Endodermal cell (in vitro differentiated cells): ENCODE measurements at regions not wholly inside any gene's neighbourhood (a gene's known extent, or its start where the extent isn't known, plus 50 kb on each side); places are given as distances from the start of the nearest gene placed in this dataset.

Experiments used
- DNase-seq: peaks from one replicate; pipeline ENCODE4 v3.0.0-alpha.2; 2017
- H3K27ac ChIP-seq: 2 replicates; pipeline ENCODE4 v1.5.1; 2013; ENCODE audit warnings: mild to moderate bottlenecking, low read depth, low read length, moderate library complexity
- H3K27me3 ChIP-seq: 2 replicates; pipeline ENCODE4 v1.6.1; 2013; ENCODE audit warnings: mild to moderate bottlenecking, low read length, moderate library complexity; ENCODE audit not compliant: insufficient read depth, control insufficient read depth, poor library complexity, severe bottlenecking
- H3K36me3 ChIP-seq: 2 replicates; pipeline ENCODE4 v1.7.0; 2013; ENCODE audit warnings: mild to moderate bottlenecking, low read length, moderate library complexity; ENCODE audit not compliant: control insufficient read depth, insufficient read depth
- H3K4me1 ChIP-seq: one replicate; pipeline ENCODE4 v1.7.0; 2013; ENCODE audit warnings: low read length; ENCODE audit not compliant: control insufficient read depth, insufficient read depth
- H3K4me3 ChIP-seq: 2 replicates; pipeline ENCODE4 v1.5.1; 2013; ENCODE audit warnings: mild to moderate bottlenecking, low read length, moderate library complexity
- H3K9ac ChIP-seq: 2 replicates; pipeline ENCODE4 v1.6.1; 2013; ENCODE audit warnings: mild to moderate bottlenecking, low read length, moderate library complexity; ENCODE audit not compliant: poor library complexity, severe bottlenecking; ENCODE audit errors: extremely low read depth
- H3K9me3 ChIP-seq: 2 replicates; pipeline ENCODE4 v1.6.1; 2013; ENCODE audit warnings: mild to moderate bottlenecking, low read length, moderate library complexity; ENCODE audit not compliant: control insufficient read depth
- H3K27ac Mint-ChIP-seq: 2 replicates; pipeline ENCODE4 v1.8.0; 2020; ENCODE audit warnings: mixed read lengths
- H3K27me3 Mint-ChIP-seq: 2 replicates; pipeline ENCODE4 v1.8.0; 2021; ENCODE audit warnings: mild to moderate bottlenecking, mixed read lengths; ENCODE audit not compliant: insufficient read depth
- H3K36me3 Mint-ChIP-seq: 2 replicates; pipeline ENCODE4 v1.8.0; 2020; ENCODE audit warnings: low read depth, mixed read lengths
- H3K4me1 Mint-ChIP-seq: 2 replicates; pipeline ENCODE4 v1.8.0; 2020; ENCODE audit warnings: mixed read lengths
- H3K4me3 Mint-ChIP-seq: 2 replicates; pipeline ENCODE4 v1.8.0; 2020; ENCODE audit warnings: mild to moderate bottlenecking, moderate library complexity, mixed read lengths
- H3K9me3 Mint-ChIP-seq: 2 replicates; pipeline ENCODE4 v1.8.0; 2020; ENCODE audit warnings: mild to moderate bottlenecking, mixed read lengths
- WGBS, 2 experiments: methylation state at CpG; one replicate each; pipeline versions ENCODE4 v1.1.5 to v1.1.7; 2013; ENCODE audit warnings: missing lambda C conversion rate in 2 of 2, mixed read lengths in 1 of 2; ENCODE audit not compliant: insufficient coverage in 1 of 2, insufficient read length in 1 of 2; 5-methylcytosine and 5-hydroxymethylcytosine counted together
- TF ChIP-seq, protein P1 (sequence below): fragments of 200-600 bp; sonication (generic); conservative IDR thresholded peaks from 2 replicates; pipeline ENCODE4 v1.5.0; 2021; ENCODE audit warnings: antibody characterized with exemption, mild to moderate bottlenecking

DNA sequence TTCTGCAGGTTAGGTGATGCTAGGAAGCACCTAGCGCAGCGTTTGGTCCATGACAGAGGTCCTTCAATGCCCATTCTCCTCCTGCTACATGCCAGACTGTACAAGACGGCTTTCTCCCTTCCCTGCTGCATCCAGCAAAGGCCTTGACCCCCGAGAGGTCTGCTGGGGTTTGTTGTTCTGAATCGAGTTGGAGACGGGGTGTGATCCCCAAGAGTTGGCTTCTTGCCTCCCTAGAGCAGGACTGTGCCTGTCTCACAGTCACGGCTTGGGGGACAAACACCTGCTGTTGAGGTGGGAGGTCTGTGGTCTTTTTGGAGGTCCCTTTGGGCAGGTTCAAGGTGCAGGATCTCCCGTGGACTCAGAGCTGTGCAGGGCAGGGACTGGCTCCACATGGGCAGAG is 352.3 kb upstream of the B3GAT1 start:
- Mint-ChIP-seq H3K27ac (no peak overlapping the region), H3K27me3 (peaks cover 7% of the 10 kb centered on the region), H3K4me3 (no peak overlapping the region), H3K36me3 (no peaks in the 10 kb centered on the region), H3K9me3 (peaks cover 11% of the 10 kb centered on the region), H3K4me1 (no peaks in the 10 kb centered on the region)
- Histone ChIP-seq H3K9ac (no peak overlapping the region), H3K4me1 (no peaks in the 10 kb centered on the region), H3K27me3 (no peaks in the 10 kb centered on the region), H3K27ac (no peak overlapping the region), H3K36me3 (no peaks in the 10 kb centered on the region), H3K9me3 (peaks cover 18% of the 10 kb centered on the region), H3K4me3 (no peak overlapping the region)
- TF ChIP-seq, protein P1, sequence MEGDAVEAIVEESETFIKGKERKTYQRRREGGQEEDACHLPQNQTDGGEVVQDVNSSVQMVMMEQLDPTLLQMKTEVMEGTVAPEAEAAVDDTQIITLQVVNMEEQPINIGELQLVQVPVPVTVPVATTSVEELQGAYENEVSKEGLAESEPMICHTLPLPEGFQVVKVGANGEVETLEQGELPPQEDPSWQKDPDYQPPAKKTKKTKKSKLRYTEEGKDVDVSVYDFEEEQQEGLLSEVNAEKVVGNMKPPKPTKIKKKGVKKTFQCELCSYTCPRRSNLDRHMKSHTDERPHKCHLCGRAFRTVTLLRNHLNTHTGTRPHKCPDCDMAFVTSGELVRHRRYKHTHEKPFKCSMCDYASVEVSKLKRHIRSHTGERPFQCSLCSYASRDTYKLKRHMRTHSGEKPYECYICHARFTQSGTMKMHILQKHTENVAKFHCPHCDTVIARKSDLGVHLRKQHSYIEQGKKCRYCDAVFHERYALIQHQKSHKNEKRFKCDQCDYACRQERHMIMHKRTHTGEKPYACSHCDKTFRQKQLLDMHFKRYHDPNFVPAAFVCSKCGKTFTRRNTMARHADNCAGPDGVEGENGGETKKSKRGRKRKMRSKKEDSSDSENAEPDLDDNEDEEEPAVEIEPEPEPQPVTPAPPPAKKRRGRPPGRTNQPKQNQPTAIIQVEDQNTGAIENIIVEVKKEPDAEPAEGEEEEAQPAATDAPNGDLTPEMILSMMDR, result no peak
- WGBS, 2 experiments, result 70 to 86% methylated on average over 3 to 8 of the region's 8 CpGs
- no peak for DNase-seq

- Mint-ChIP-seq H3K27ac (no peak overlapping the region), H3K4me3 (peak overlapping the region; percentile 30), H3K9me3 (no peaks in the 10 kb centered on the region), H3K27me3 (peaks cover 12% of the 10 kb centered on the region), H3K4me1 (no peaks in the 10 kb centered on the region), H3K36me3 (no peaks in the 10 kb centered on the region)
- Histone ChIP-seq H3K27me3 (no peaks in the 10 kb centered on the region), H3K36me3 (no peaks in the 10 kb centered on the region), H3K4me1 (no peaks in the 10 kb centered on the region), H3K9me3 (peaks cover 5% of the 10 kb centered on the region), H3K4me3 (no peak overlapping the region), H3K9ac (no peak overlapping the region), H3K27ac (no peak overlapping the region)
- 93% methylated on average over 16 of the region's 16 CpGs for WGBS, 2 experiments
- DNase-seq, result peak; percentile 36
- TF ChIP-seq, protein P1, result no peak
Observed at GRCh38 chr11:134763030-134763388, 351.0 kb upstream of the B3GAT1 start.

- peak overlapping the region; percentile 30 for H3K4me3 Mint-ChIP-seq
- WGBS, 2 experiments, result 95 to 97% methylated on average over 38 to 59 of the region's 59 CpGs
Observed at GRCh38 chr11:134762248-134763029, 350.4 kb upstream of the B3GAT1 start.

More at GRCh38 chr11:134762248-134763029, 350.4 kb upstream of the B3GAT1 start:
- DNase-seq, result peak; percentile 41
- Mint-ChIP-seq H3K27me3 (peaks cover 12% of the 10 kb centered on the region), H3K27ac (no peak overlapping the region), H3K4me1 (no peaks in the 10 kb centered on the region), H3K36me3 (no peaks in the 10 kb centered on the region), H3K9me3 (no peaks in the 10 kb centered on the region)
- TF ChIP-seq, protein P1, result no peak
- no peak overlapping the region for H3K9ac ChIP-seq
- no peaks in the 10 kb centered on the region for H3K4me1 ChIP-seq
- H3K36me3 ChIP-seq, result no peaks in the 10 kb centered on the region
- H3K9me3 ChIP-seq, result no peaks in the 10 kb centered on the region
- H3K27me3 ChIP-seq, result no peaks in the 10 kb centered on the region
- H3K27ac ChIP-seq, result no peak overlapping the region
- no peak overlapping the region for H3K4me3 ChIP-seq
